PC-3 (cell line): ENCODE measurements at regions not wholly inside any gene's neighbourhood (a gene's known extent, or its start where the extent isn't known, plus 50 kb on each side); places are given as distances from the start of the nearest gene placed in this dataset.

ENCODE experiments used
- ATAC-seq: fragments of 200-7000 bp; cut with Tn5 transposase; 2 replicates; pipeline ENCODE4 v1.9.1; 2020; ENCODE audit warnings: mild to moderate bottlenecking, moderate library complexity
- BruUV-seq: library from RNA; stranded (reverse); fragments of 400-500 nt; replicated peaks from 2 replicates; lab custom pipeline; 2021; lab: Mats Ljungman, UMichigan
- CTCF ChIA-PET: fragments of 300-600 bp; sonication (Branson Sonifier 250); formaldehyde crosslinking; loops from one replicate; lab custom pipeline; 2022; ENCODE audit warnings: antibody characterized with exemption; lab: Charles Lee
- POLR2A ChIA-PET: fragments of 300-600 bp; sonication (Branson Sonifier 250); formaldehyde crosslinking; loops from one replicate; lab custom pipeline; 2022; ENCODE audit warnings: antibody characterized with exemption; ENCODE audit not compliant: unreplicated experiment; lab: Charles Lee
- DNase-seq: peaks from one replicate; pipeline ENCODE4 v3.0.0-alpha.2; 2015
- H2AFZ ChIP-seq: fragments of 300-600 bp; sonication (generic); 2 replicates; pipeline ENCODE4 v1.6.0; 2016; ENCODE audit warnings: antibody characterized with exemption, low read length
- H3F3A ChIP-seq: fragments of 300-600 bp; sonication (generic); one replicate; pipeline ENCODE4 v1.6.0; 2017; ENCODE audit warnings: antibody characterized with exemption, low read length, control low read depth, mild to moderate bottlenecking; ENCODE audit not compliant: unreplicated experiment
- H3K27ac ChIP-seq: fragments of 300-600 bp; sonication (generic); 2 replicates; pipeline ENCODE4 v1.5.1; 2016; ENCODE audit warnings: mild to moderate bottlenecking, low read length
- H3K27me3 ChIP-seq: fragments of 300-600 bp; sonication (generic); 2 replicates; pipeline ENCODE4 v1.6.1; 2016; ENCODE audit warnings: low read length, mixed read lengths
- H3K36me3 ChIP-seq: fragments of 300-600 bp; sonication (generic); 2 replicates; pipeline ENCODE4 v1.6.1; 2016; ENCODE audit warnings: low read depth, mixed run types, low read length, mixed read lengths
- H3K4me1 ChIP-seq: fragments of 300-600 bp; sonication (generic); 2 replicates; pipeline ENCODE4 v1.5.1; 2016; ENCODE audit warnings: low read length; ENCODE audit not compliant: insufficient read depth
- H3K4me2 ChIP-seq: fragments of 300-600 bp; sonication (generic); 2 replicates; pipeline ENCODE4 v1.6.0; 2016; ENCODE audit warnings: low read length
- H3K4me3 ChIP-seq: fragments of 300-600 bp; sonication (generic); 2 replicates; pipeline ENCODE4 v1.5.1; 2016; ENCODE audit warnings: mild to moderate bottlenecking, low read length, mixed read lengths
- H3K79me2 ChIP-seq: fragments of 300-600 bp; sonication (generic); 2 replicates; pipeline ENCODE4 v1.6.1; 2017; ENCODE audit warnings: low read length, mixed read lengths
- H3K9ac ChIP-seq: fragments of 300-600 bp; sonication (generic); 2 replicates; pipeline ENCODE4 v1.6.0; 2016; ENCODE audit warnings: mild to moderate bottlenecking, low read length
- H3K9me2 ChIP-seq: fragments of 300-600 bp; sonication (generic); replicated peaks from 2 replicates; pipeline ENCODE4 v1.6.1; 2016; ENCODE audit warnings: mixed run types, low read length, mixed read lengths
- H3K9me3 ChIP-seq: fragments of 300-600 bp; sonication (generic); 2 replicates; pipeline ENCODE4 v1.6.1; 2016; ENCODE audit warnings: low read length, mixed read lengths
- H4K20me1 ChIP-seq: fragments of 300-600 bp; sonication (generic); 2 replicates; pipeline ENCODE4 v1.6.1; 2016; ENCODE audit warnings: low read length, mixed read lengths
- CTCF ChIP-seq: fragments of 300-600 bp; sonication (generic); conservative IDR thresholded peaks from 2 replicates; pipeline ENCODE4 v1.5.1; 2017; ENCODE audit warnings: antibody characterized with exemption, low read depth, mild to moderate bottlenecking, low read length
- EZH2 ChIP-seq: fragments of 300-600 bp; sonication (generic); IDR thresholded peaks from one replicate; pipeline ENCODE4 v1.6.1; 2017; ENCODE audit warnings: antibody characterized with exemption, mild to moderate bottlenecking, low read length; ENCODE audit not compliant: unreplicated experiment
- EZH2phosphoT487 ChIP-seq: fragments of 300-600 bp; sonication (generic); IDR thresholded peaks from 2 replicates; pipeline ENCODE4 v1.6.1; 2018; ENCODE audit warnings: mild to moderate bottlenecking, antibody characterized with exemption, low read length, borderline replicate concordance
- intact Hi-C: fragments of 100-400 bp; cut with micrococcal nuclease; formaldehyde crosslinking; loops from 2 replicates; pipeline ENCODE4 v1.9.0; 2023

- ChIA-PET CTCF (no interaction called here), POLR2A (no interaction called here)
- Histone ChIP-seq H3F3A (no peaks in the 10 kb centered on the region), H4K20me1 (no peaks in the 10 kb centered on the region), H3K27ac (no peak overlapping the region), H3K4me1 (peaks cover 4% of the 10 kb centered on the region), H3K4me3 (no peak overlapping the region), H3K79me2 (no peaks in the 10 kb centered on the region), H2AFZ (no peak overlapping the region), H3K9me3 (no peaks in the 10 kb centered on the region), H3K4me2 (no peak overlapping the region), H3K36me3 (no peaks in the 10 kb centered on the region), H3K27me3 (no peaks in the 10 kb centered on the region), H3K9me2 (no peaks in the 10 kb centered on the region), H3K9ac (no peak overlapping the region)
- BruUV-seq = no TSS peak
- DNase-seq = no peak
- no peak for ATAC-seq
- intact Hi-C loops = no loop called here
- TF ChIP-seq EZH2phosphoT487 (no peak), EZH2 (no peak)
Observed at GRCh38 chr18:73901151-73901550, 246.5 kb downstream of the FBXO15 start.

- intact Hi-C loops = no loop called here
- no peaks in the 10 kb centered on the region for H3K9me2 ChIP-seq
- CTCF ChIA-PET = interaction anchor here (0.6 kb wide), 1 partner anchor 28 kb away, joined by 3 read pairs; no protein-coding TSS in a partner anchor
- H3K27ac ChIP-seq = no peak overlapping the region
- H3K27me3 ChIP-seq = no peaks in the 10 kb centered on the region
- H3K9ac ChIP-seq = no peak overlapping the region
- no peaks in the 10 kb centered on the region for H3K36me3 ChIP-seq
- no peaks in the 10 kb centered on the region for H4K20me1 ChIP-seq
- no TSS peak for BruUV-seq
- H3K4me3 ChIP-seq = no peak overlapping the region
- H3K9me3 ChIP-seq = no peaks in the 10 kb centered on the region
- no peaks in the 10 kb centered on the region for H3F3A ChIP-seq
- no peak overlapping the region for H2AFZ ChIP-seq
- TF ChIP-seq CTCF (no peak), EZH2 (no peak), EZH2phosphoT487 (no peak)
- ATAC-seq (no peak), DNase-seq (peak; percentile 21)
- no peak overlapping the region for H3K4me2 ChIP-seq
- POLR2A ChIA-PET = no interaction called here
- H3K79me2 ChIP-seq = no peaks in the 10 kb centered on the region
- peaks cover 13% of the 10 kb centered on the region for H3K4me1 ChIP-seq
Observed at GRCh38 chr18:73900106-73900835, 247.4 kb downstream of the FBXO15 start.

GRCh38 chr18:73897517-73897916 lies 250.1 kb downstream of the FBXO15 start:
- intact Hi-C loops = no loop called here
- no peak overlapping the region for H3K4me2 ChIP-seq
- POLR2A ChIA-PET = interaction anchor here (0.7 kb wide), 1 partner anchor 48 kb away, joined by 3 read pairs; no protein-coding TSS in a partner anchor
- no peak for ATAC-seq
- TF ChIP-seq EZH2 = no peak
- no peak for TF ChIP-seq EZH2phosphoT487
- TF ChIP-seq CTCF = no peak
- H3F3A ChIP-seq = no peaks in the 10 kb centered on the region
- H3K9me3 ChIP-seq = no peaks in the 10 kb centered on the region
- no peak overlapping the region for H2AFZ ChIP-seq
- H4K20me1 ChIP-seq = no peaks in the 10 kb centered on the region
- no peaks in the 10 kb centered on the region for H3K27me3 ChIP-seq
- H3K36me3 ChIP-seq = no peaks in the 10 kb centered on the region
- no peak overlapping the region for H3K4me3 ChIP-seq
- peaks cover 32% of the 10 kb centered on the region for H3K4me1 ChIP-seq
- DNase-seq = no peak
- no peaks in the 10 kb centered on the region for H3K9me2 ChIP-seq
- H3K79me2 ChIP-seq = no peaks in the 10 kb centered on the region
- BruUV-seq = no TSS peak
- CTCF ChIA-PET = no interaction called here
- no peak overlapping the region for H3K9ac ChIP-seq
- H3K27ac ChIP-seq = no peak overlapping the region
